ENCODE measurements at regions not wholly inside any gene's neighbourhood (a gene's known extent, or its start where the extent isn't known, plus 50 kb on each side); places are given as distances from the start of the nearest gene placed in this dataset.

DNA sequence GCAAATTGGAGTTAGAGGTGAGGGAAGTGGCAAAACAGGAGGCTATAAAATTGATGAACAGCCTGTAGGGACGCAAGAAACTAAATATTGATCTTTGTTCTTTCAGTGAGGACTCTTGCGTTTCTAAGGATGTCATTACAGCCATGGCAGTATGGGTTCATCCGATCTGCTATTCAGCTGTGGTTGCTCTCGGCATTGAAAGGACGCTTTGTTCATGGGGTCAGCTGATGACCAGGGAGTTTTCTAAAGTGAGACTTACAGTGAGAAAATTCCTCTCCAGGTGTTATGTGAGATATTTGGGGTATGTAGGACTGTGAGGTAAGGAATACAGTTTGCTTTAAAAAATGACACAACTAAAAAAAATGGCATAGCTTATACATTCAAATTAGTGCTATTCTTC lies 52.7 kb upstream of the PELI1 start:
- no peak for DNase-seq

DNA sequence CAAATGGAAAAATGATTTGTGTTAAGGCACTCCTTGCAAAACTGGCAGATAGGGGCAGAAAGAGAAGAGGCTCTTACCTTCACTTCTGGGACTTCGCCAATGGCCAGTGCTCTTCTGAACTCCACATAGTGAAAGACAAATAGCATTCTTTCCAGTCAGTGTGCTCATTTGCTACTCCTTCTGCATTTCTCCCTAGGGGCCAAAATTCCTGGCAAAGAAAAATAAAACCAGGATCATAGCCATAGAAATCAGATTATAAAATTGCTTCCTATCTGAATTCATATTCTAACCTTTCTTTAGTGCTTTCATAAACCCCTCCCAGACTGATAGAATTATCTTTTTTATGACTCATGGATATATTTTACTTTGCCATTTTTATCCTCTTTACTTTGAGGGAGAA lies 56.9 kb upstream of the PELI1 start:
- DNase-seq, result no peak

DNA sequence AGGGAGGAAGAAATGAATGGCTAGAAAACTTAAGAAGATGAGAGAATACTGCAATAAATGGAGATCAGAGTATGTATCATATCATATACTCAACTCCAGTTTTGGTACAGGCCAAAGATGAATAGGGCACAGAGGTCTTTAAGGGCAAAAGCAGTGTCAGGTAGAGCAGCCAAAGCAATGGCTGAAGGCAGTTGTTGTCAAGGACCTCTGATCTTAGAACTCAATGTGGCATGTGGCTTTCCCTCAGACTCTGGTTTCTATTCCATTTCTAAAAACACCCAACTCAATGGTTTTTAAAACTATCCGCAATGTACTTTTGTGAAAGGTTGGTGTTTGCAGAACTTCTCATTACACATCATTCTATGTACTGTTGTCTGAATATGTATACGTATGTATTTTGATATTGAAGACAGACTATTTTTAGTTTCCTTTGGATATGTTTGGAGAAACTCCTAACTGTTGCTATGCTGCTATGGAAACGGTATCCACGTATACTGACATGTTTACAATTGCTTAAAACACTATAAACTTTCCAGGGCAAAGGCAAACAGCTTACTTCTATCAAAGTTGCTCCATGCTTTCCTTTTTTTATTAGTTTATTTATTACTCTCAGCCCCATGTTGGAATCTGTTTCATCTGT lies 58.1 kb upstream of the PELI1 start:
- DNase-seq, result no peak

DNA sequence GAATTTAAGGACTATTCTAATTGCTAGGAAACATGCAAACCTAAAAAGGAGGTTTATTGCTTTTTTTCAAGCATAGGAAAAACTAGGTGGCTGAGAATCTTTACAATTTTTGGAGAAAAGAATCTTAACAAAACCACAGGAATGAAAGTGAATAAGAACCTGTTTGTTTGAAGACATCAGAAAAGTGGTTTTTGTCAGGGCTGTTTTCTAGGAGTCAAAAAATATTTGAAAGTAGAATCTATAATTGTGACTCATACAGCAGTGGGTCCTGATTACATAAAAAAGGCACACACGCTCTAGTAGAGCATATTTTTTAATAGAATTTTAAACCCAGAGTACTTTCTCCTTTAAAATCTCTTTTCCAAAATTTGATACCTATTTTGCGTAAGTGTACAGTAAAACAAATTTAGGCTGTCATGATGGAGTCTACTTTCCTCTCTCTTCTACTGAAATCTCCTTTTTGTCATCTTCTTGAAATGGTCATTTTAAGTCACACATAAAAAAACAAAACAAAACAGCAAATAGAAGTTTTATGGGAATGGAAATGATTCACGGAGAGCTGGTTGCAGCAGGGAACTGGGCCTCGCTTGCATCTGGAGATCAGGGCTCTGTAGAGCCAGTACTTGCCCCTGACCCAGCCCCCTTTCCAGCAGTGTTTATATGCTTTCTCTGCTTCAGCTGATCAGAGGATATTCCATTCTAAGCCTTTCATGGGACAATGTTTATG lies 59.1 kb upstream of the PELI1 start:
- no peak for DNase-seq

DNA sequence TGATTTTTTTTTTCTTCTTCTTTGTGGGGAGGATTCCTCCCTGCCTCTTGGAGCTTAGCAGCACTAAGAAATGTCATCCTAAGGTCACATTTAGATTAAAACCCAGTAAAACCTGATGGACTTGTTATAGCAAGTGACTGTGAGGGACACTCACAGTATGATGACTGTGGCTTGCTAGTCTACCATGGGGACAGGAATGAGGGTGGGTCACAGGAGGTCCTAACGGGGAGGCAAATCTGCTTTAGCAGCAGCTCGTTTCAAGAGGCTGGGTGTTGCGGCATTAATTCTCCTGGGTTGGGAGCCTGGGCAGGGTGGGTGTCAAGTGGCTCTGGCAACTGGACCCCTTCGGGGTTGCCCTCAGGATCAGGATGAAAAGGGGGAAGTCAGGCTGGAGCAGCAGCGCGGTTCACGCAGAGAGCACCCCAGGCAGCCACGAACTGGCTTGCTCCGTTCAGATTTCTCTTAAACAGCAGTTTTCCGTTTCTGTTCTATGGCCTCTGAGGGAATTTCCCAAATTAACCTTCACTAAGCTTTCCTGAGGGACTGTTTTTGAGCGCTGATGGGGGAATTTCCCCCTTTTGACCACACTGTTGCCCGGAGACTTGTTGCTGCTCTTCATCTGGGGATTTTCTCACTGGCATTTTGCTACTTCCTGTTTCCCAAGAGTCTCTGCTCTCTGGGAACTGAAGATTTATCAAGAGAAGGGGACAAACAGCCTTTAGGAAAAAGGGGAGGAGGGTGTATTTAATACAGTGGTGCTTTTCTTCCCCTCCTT lies 59.8 kb upstream of the PELI1 start:
- no peak for DNase-seq

DNA sequence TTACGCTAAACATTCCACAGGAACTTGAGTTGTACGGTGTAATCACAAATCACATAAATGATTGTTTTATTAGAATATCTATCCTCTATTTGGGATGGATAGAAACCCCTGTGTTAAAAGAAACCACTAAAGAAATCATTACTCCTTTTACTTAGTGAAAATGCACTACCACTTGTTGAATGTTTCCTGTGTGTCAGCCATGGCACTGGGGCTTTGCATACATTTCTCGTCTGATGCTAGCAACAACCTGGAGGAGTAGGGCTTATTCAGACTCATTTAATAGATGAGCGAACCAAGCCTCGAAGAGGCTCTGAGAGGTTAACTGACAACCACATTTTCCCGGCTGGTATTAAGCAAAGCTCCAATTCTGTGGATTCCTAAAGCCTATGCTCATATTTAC lies 60.5 kb upstream of the PELI1 start:
- no peak for DNase-seq

DNA sequence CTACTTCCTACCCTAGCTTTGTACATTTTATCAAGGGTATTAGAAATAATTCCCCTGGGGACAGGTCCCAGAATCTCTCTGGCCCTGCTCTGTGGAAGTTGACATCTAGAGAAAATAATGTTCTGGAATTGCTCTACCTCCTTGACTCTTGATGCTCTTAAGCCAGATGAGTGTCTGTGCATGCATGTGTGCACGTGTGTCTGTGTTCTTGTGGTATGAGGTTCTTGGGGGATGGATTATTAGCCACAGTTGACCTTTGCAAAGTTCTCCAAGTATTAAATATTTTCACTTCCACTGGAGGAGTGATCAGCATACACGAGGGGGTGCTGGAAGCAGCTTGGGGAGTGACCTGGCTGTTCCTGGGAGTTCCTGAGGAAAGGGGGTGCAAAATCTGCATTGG lies 61.2 kb upstream of the PELI1 start:
- DNase-seq, result no peak

DNA sequence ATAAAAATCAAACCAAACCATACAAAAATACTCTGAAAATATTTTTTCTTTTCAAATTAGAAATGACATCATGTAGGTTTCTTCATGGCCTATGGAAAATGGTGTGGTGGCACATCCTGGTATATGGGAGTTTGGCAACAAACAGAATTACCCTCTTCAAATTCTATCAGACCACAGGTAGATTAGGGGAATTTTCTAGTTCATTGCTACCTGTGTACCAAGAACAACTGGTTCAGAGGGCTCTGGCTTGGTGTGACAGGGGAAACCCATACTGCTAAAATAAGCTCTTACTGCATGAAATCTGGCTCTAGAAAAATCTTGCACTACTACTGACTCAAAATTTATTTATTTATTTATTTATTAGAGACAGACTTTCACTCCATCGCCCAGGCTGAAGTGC lies 63.4 kb upstream of the PELI1 start:
- no peak for DNase-seq

DNA sequence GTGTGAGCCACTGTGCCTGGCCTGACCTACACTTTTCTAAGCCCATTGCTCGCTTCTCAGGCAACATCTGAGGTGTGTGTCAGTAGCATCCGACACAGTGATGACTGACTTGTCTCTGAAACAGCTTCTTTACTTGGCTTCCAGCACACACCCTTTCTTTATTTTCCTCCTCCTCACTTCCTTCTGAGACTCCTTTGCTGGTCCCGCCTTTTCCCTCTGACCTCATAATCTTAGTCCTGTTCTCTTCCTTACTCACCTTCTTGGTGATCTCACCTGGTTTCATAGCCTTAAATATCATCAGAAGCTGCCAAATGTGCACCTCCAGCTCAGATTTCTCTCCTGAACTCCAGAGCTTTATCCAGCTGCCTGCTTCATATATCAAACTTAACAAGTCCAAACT lies 66.6 kb upstream of the PELI1 start:
- no peak for DNase-seq

DNA sequence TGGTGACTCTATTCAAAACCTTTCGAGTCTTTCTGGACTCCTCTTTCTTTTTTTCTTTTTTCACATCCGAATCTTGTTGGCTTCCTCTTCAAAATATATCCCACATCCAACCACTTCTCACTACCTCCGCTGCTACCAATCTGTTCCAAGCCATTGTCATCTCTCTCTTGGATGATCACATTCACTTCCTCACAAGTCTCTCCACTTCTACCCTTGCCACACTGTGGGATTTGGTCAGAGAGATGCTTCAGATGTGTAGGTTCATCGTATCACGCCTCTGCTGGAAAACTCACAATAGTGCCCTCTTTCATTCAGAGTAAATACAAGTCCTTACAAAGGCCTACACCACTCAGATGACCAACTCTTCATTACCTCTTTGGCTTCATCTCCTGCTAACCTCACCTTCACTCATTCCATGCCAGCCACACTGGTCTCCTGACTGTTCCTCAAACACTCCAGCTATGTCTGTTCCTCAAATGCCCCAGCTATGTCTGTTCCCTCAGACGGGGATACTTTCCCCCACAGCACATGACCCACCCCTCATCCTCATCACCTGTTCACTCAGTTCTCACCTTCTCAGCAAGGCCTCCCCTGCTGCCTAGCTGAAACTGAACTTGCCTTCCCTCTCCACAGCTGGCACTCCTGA lies 67.2 kb upstream of the PELI1 start:
- no peak for DNase-seq

DNA sequence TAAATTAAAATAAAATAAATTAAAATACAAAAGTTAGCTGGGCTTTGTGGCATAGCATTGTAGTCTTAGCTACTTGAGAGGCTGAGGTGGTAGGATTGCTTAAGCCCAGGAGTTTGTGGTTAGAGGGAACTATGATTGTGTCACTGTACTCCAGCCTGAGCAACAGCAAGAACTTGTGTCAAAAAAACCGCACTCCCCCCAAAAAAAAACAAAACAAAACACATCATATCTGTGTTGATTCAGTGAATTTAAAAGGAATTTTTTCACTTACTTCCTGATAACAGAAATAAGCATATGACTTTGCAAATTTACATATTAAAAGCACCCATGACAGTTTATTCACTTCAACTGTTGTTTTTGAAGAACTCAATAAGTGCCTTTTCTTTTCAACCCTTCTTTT lies 68.1 kb upstream of the PELI1 start:
- DNase-seq, result no peak

DNA sequence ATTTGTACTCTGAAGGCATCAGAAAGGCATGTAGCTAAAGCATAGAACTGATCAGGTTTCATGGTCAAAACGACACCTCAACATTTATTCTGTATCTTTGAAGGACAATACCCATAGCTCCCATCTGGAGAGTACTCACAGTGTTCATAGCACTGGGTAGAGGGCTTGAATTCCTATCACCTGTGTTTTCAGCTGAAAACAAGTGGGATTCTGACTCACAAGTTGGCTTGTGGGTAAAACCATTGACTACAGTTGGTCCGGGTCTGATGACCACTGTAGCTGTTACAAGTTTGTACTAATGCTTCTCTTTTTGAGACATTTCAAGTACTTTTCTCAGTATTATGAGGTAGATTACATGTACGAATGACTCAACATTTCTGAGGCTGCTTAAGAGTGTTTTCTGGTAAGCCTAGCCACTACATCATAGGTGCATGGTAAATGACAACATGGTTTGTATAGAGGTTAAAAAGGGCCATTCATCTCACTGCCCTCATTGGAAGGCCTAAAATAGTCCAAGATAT lies 68.6 kb upstream of the PELI1 start:
- no peak for DNase-seq

DNA sequence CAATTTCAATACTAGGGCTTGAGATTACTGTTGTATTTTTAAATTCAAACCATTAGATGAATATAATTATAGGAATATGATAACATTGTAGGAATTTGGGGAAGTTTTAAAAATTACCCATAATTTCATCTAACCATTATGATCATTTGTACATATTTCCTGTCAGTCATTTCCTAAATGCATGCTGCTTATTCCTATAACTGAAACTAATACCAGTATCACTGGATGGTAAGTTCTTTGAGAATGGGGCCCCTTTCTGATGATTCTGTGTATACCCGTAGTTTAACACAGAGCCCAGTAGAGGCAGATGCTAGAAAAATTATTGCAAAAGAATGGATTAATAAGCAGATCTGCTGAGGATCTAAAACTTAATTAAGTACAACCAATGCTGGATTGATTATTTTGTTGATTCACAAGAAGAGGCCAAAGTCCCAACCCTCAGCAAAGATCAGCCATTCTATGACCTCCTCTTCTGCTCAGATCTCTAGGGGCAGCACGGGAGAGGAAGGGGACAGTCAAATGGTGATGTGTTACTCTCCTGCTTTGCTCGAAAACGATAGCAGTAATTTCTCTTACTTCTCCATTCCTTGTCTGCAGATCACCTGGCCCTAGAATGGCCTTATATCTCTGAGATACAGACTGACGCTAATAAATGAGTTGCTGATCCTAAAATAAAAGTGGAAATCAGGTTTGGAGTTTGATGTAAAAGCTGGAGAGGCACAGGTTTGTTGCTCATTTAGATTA lies 69.5 kb upstream of the PELI1 start:
- no peak for DNase-seq

DNA sequence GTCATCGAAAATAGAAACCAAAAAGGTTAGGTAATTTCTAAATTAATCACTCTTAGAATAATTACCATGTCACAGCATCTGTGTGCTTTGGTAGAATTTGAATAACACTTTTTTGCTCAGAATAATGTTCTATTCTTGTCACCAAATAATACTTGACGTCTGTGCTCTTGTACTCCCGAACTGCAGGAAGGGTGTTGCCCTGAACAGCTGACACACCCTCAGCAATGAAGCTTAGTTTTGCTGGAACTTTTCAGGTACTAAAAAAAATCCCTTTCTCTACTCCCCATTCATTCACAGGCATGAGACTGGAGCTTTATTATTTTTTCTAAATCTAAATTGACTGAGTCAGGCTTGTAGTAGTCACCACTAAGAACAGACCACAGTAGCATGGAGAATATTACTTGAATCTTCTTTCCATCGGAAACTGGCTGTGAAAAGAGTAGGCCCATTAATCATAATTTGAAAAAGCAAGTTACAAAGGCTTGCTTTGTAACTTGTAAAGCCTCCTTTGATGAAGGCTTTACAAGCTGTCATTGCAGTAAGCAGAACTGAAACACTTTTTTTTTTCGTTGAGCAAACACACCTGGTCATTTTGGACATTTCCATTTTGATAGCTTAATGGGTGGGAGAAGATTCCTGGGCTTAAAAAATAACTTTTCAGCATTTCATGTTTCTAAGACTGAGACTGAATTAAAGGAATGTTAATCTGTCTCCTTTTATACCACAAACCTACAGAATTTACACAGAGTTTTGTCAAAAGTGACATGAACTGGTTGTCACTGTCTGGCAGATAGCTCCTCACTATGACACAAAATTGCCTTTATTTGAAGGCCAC lies 70.3 kb upstream of the PELI1 start:
- DNase-seq, result peak; percentile 27

DNA sequence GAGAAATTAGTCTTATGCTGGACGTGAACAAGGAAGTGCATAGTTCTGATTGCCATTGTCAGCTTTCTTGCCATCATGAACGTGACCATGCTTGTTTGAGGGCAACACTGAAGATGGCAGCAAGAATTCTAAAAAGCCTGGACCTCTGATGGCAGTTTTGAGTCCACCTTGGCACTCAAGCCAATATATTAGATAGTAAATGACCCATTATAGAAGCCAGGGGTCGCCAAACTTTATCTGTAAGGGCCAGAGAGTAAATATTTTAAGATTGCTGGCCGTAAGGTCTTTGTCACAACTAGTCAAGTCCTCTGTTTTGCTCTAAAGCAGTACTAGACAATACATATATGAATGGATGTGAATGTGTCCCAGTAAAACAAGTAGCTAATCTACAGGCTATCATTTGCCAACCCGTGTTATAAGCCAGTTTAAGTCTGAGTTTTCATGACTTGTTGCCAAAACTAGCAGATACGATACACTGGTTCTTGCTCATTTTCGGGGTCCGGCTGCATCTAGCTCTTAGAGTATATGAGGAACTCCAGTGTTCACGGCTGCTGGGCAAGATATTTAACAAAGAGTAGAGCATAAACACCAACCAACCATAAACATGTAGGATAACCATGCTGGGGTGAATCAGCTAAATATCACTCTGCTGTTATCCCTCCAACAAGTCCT lies 73.1 kb upstream of the PELI1 start:
- no peak for DNase-seq

DNA sequence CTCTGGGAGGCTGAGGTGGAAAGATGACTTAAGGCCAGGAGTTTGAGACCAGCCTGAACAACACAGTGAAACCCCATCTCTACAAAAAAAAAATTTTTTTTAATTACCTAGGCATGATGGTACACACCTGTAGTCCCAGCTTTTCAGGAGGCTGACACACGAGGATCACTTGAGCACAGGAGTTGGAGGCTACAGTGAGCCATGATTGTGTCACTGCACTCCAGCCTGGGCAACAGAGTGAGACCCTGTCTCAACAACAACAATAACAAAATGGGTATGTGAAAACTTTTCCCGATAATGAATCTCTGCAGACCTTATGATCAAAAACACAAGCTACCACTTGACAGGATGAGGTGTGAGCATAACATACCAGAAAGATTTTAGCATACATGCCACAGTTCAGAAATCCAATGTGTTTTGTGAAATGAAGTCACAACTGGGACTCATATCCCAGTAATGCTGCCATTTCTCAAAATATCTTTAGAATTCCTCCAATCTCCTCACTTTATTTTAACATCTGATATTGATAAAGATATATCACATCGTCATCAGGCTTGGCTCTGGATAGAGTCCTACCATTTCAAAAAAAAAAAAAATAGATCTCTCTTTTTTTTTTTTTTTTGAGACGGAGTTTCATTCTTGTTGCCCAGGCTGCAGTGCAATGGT lies 74.0 kb upstream of the PELI1 start:
- DNase-seq, result no peak

DNA sequence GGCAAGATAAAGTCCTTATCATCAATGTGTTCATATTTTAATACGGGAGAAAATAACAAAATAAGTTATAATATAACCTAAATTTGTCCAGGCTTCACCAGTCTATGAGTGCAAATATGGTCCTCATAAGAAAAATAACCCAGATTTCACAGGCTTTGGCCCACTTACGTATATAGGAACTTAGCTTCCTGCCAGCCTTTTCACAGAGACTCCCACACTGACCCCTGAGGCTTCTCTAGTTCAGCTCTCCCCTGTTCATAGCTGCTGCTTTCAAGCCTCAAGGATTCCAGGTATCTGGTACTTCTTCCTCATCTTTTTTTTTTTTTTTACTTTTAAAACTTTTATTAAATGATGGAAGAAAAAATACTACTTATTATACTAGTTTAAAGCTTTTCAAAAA lies 74.9 kb upstream of the PELI1 start:
- DNase-seq, result no peak

DNA sequence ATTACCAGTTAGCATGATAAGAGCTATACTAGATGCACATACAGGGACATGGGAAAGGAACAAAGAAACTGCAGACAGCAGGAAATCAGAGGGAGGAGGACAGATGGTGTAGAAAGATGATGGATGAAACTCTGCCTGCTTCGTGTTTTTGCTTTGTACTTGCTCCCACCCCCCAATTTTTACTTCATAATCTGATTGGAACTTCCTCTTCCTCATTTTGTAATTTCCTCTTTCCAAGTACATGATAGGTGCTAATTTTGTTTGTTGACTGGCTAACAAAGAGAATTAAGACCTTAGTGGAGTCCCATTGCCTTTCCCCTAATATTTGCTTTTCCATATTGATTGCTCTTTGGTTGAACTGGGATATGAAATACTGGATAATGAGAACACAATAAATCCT lies 76.0 kb upstream of the PELI1 start:
- DNase-seq, result no peak

DNA sequence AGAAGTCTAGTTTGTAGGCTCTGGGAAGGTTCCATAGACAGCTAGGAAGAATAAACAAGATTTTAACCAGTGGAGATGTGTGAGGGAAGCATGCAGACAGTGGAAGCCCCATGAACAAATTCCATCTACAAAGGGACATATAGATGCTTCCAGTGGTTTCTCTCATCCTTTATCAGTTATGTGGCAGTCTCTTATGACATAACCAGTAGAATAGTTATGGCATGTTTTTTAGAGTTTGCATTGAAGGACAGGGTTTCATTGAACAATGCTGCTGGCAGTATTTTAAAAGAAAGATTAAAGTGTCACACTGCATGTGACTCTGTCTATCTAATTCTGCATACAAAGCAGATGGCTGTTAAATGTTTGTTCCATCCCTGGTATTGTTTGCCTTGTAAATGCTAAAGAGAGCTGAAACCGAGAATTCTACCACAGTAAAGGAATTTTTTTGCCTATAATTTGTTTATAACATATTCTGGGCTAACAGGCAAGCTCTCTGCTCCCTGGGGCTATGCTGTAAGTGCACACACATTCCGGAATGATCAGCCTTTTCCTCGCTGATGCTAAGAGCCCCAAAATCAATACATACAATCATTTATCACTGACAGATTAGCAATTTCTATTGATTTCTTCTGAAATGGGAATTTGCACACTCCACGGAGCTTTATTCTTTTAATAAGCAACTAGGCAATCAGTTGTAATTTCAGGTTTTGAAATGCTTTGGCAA lies 76.8 kb upstream of the PELI1 start:
- DNase-seq, result no peak

DNA sequence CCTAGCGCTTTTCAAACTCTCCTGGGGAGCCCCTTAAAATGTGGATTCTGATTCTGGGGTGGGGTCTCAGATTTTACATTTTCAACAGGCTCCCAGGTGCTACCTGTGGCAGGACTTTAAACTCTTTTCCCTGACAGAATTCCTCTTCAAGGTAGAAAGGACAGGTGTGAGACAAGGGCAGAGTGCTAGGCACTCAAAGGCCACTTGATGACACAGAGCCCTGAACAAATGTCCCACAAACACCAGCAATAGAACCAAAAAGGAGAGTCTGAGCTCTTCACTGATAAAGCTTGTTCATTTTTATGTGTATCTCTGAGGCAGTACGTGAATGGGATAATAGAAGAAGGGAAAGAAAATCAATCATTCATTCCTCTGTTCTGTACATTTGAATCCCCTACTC lies 77.7 kb upstream of the PELI1 start:
- DNase-seq, result no peak

Data from NCI-H2081 treated with DMSO at 0.1 percent for 48 hours (cell line).